Activated CD4-positive, CD25-positive, alpha-beta regulatory T cell (primary cell): ENCODE measurements at regions not wholly inside any gene's neighbourhood (a gene's known extent, or its start where the extent isn't known, plus 50 kb on each side); places are given as distances from the start of the nearest gene placed in this dataset.
"Not testable (repeated sequence)": the region's sequence is repeated elsewhere in the genome, so short reads cannot be mapped to it uniquely, and the experiment has no call there.

Experiments
- DNase-seq, 4 experiments: peaks; one replicate each; lab custom pipeline; 2025; lab: John Stamatoyannopoulos, UW

- DNase-seq = not testable (repeated sequence)
Observed at GRCh38 chr3:40947022-40947421, 252.3 kb upstream of the CTNNB1 start.

GRCh38 chr3:40949347-40949746 is 250.0 kb upstream of the CTNNB1 start:
- DNase-seq = not testable (repeated sequence)

- DNase-seq = no peak
Observed at GRCh38 chr3:40951636-40952035, 247.7 kb upstream of the CTNNB1 start.

- DNase-seq = no peak
Observed at GRCh38 chr3:40961104-40961857, 238.0 kb upstream of the CTNNB1 start.

GRCh38 chr3:40962721-40963120 is 236.6 kb upstream of the CTNNB1 start:
- DNase-seq = no peak

GRCh38 chr3:40968666-40969065 is 230.6 kb upstream of the CTNNB1 start:
- no peak for DNase-seq

GRCh38 chr3:40969341-40969740 is 230.0 kb upstream of the CTNNB1 start:
- DNase-seq = no peak

- DNase-seq = no peak
Observed at GRCh38 chr3:40969756-40970466, 229.4 kb upstream of the CTNNB1 start.

GRCh38 chr3:40971191-40972168 is 227.8 kb upstream of the CTNNB1 start:
- no peak for DNase-seq

GRCh38 chr3:40972350-40972749 is 227.0 kb upstream of the CTNNB1 start:
- no peak for DNase-seq

GRCh38 chr3:40973141-40973540 is 226.2 kb upstream of the CTNNB1 start:
- DNase-seq = no peak

GRCh38 chr3:40975711-40976121 is 223.6 kb upstream of the CTNNB1 start:
- DNase-seq = no peak

GRCh38 chr3:40976241-40976640 is 223.1 kb upstream of the CTNNB1 start:
- DNase-seq = no peak

- no peak for DNase-seq
Observed at GRCh38 chr3:40978442-40978841, 220.9 kb upstream of the CTNNB1 start.

- DNase-seq = no peak
Observed at GRCh38 chr3:40979962-40980361, 219.3 kb upstream of the CTNNB1 start.

- DNase-seq = no peak
Observed at GRCh38 chr3:40980467-40980866, 218.8 kb upstream of the CTNNB1 start.

- DNase-seq = no peak
Observed at GRCh38 chr3:40985195-40985594, 214.1 kb upstream of the CTNNB1 start.

- DNase-seq = no peak
Observed at GRCh38 chr3:40988468-40988867, 210.8 kb upstream of the CTNNB1 start.

- no peak for DNase-seq
Observed at GRCh38 chr3:40989141-40990061, 209.9 kb upstream of the CTNNB1 start.

- DNase-seq = no peak
Observed at GRCh38 chr3:40990062-40990456, 209.2 kb upstream of the CTNNB1 start.

GRCh38 chr3:40992023-40992422 is 207.3 kb upstream of the CTNNB1 start:
- no peak for DNase-seq
